AG04449 (cell line): ENCODE measurements at regions not wholly inside any gene's neighbourhood (a gene's known extent, or its start where the extent isn't known, plus 50 kb on each side); places are given as distances from the start of the nearest gene placed in this dataset.

Experiments used
- CTCF ChIA-PET: fragments of 350-600 bp; formaldehyde crosslinking; extraction: SDS; loops from one replicate; lab custom pipeline; 2021; ENCODE audit warnings: antibody characterized with exemption; lab: Yijun Ruan, JAX
- POLR2A ChIA-PET: fragments of 400-600, 350-600 bp; formaldehyde crosslinking; extraction: SDS; loops from one replicate; lab custom pipeline; 2020; ENCODE audit warnings: antibody characterized with exemption, inconsistent platforms; lab: Yijun Ruan, JAX
- DNase-seq: peaks from one replicate; pipeline ENCODE4 v3.0.0-alpha.2; 2010; ENCODE audit warnings: low read depth, low spot score
- H3K4me3 ChIP-seq: 2 replicates; pipeline ENCODE4 v1.5.1; 2011; ENCODE audit warnings: low read depth, mild to moderate bottlenecking, control low read depth, low read length
- CTCF ChIP-seq: IDR thresholded peaks from one replicate; pipeline ENCODE4 v1.5.1; 2011; ENCODE audit warnings: mild to moderate bottlenecking, moderate library complexity, low read length, control low read depth, inconsistent platforms; ENCODE audit not compliant: insufficient read depth; ENCODE audit errors: missing control alignments

- ChIA-PET CTCF (interaction anchor here (0.8 to 6.0 kb wide), 11 partner anchors 9 to 389 kb away, joined by 3 to 83 read pairs (median 8); no protein-coding TSS in a partner anchor), POLR2A (interaction anchor here (3.3 kb wide), 1 partner anchor 11 kb away, joined by 29 read pairs; no protein-coding TSS in a partner anchor)
- TF ChIP-seq CTCF = no peak
- DNase-seq = no peak
- no peak overlapping the region for H3K4me3 ChIP-seq
Observed at GRCh38 chr12:124378926-124379325, 84.0 kb downstream of the RFLNA start.

GRCh38 chr12:124377981-124378509, 83.2 kb downstream of the RFLNA start:
- no peak for TF ChIP-seq CTCF
- ChIA-PET CTCF (interaction anchor here (0.8 to 6.0 kb wide), 6 partner anchors 11 to 390 kb away, joined by 3 to 83 read pairs (median 18); no protein-coding TSS in a partner anchor), POLR2A (no interaction called here)
- DNase-seq = no peak
- no peak overlapping the region for H3K4me3 ChIP-seq

GRCh38 chr12:124376435-124376834, 81.5 kb downstream of the RFLNA start:
- CTCF ChIA-PET = interaction anchor here (6.0 kb wide), 1 partner anchor 392 kb away, joined by 83 read pairs; no protein-coding TSS in a partner anchor

GRCh38 chr12:124375789-124376175, 80.9 kb downstream of the RFLNA start:
- POLR2A ChIA-PET = no interaction called here
- DNase-seq = no peak
- TF ChIP-seq CTCF = no peak
- H3K4me3 ChIP-seq = no peak overlapping the region
- CTCF ChIA-PET = interaction anchor here (6.0 kb wide), 1 partner anchor 392 kb away, joined by 83 read pairs; no protein-coding TSS in a partner anchor

More at GRCh38 chr12:124376435-124376834, 81.5 kb downstream of the RFLNA start:
- no peak overlapping the region for H3K4me3 ChIP-seq
- DNase-seq = no peak
- no peak for TF ChIP-seq CTCF
- POLR2A ChIA-PET = no interaction called here

GRCh38 chr12:124375141-124375788, 80.4 kb downstream of the RFLNA start:
- ChIA-PET CTCF (no interaction called here), POLR2A (no interaction called here)
- DNase-seq = no peak
- no peak overlapping the region for H3K4me3 ChIP-seq
- no peak for TF ChIP-seq CTCF

- POLR2A ChIA-PET = no interaction called here
- CTCF ChIA-PET = no interaction called here
- no peak for DNase-seq
- no peak for TF ChIP-seq CTCF
- no peak overlapping the region for H3K4me3 ChIP-seq
Observed at GRCh38 chr12:124374567-124374966, 79.7 kb downstream of the RFLNA start.
